RWPE2 (cell line): ENCODE measurements at regions not wholly inside any gene's neighbourhood (a gene's known extent, or its start where the extent isn't known, plus 50 kb on each side); places are given as distances from the start of the nearest gene placed in this dataset.

ENCODE experiments used
- ATAC-seq: fragments of 200-7000 bp; cut with Tn5 transposase; 3 replicates; pipeline ENCODE4 v1.9.1; 2021; ENCODE audit warnings: low read depth
- DNase-seq: peaks from one replicate; pipeline ENCODE4 v3.0.0-alpha.2; 2020; ENCODE audit warnings: low spot score
- H3K27ac ChIP-seq: fragments of 450-650 bp; 2 replicates; pipeline ENCODE4 v1.5.1; 2017; ENCODE audit warnings: mild to moderate bottlenecking; ENCODE audit not compliant: poor library complexity, severe bottlenecking
- H3K27me3 ChIP-seq: fragments of 250-450 bp; sonication (Bioruptor Pico); 2 replicates; pipeline ENCODE4 v1.5.1; 2021; ENCODE audit warnings: mild to moderate bottlenecking, moderate library complexity; ENCODE audit not compliant: insufficient read depth, poor library complexity, severe bottlenecking
- H3K36me3 ChIP-seq: fragments of 250-450 bp; sonication (Bioruptor Pico); 2 replicates; pipeline ENCODE4 v1.5.1; 2020; ENCODE audit warnings: low read depth, mild to moderate bottlenecking, moderate library complexity
- H3K4me1 ChIP-seq: fragments of 250-450 bp; sonication (Bioruptor Pico); 2 replicates; pipeline ENCODE4 v1.5.1; 2021; ENCODE audit warnings: mild to moderate bottlenecking, moderate library complexity; ENCODE audit not compliant: insufficient read depth, poor library complexity, severe bottlenecking
- H3K4me3 ChIP-seq: fragments of 250-450 bp; sonication (Bioruptor Pico); 2 replicates; pipeline ENCODE4 v1.5.1; 2021; ENCODE audit warnings: mild to moderate bottlenecking, moderate library complexity; ENCODE audit not compliant: severe bottlenecking
- H3K9me3 ChIP-seq: fragments of 250-450 bp; sonication (Bioruptor Pico); 2 replicates; pipeline ENCODE4 v1.5.1; 2021; ENCODE audit warnings: mild to moderate bottlenecking, moderate library complexity; ENCODE audit not compliant: severe bottlenecking
- CTCF ChIP-seq: fragments of 450-650 bp; IDR thresholded peaks from one replicate; pipeline ENCODE4 v1.5.1; 2017; ENCODE audit warnings: mild to moderate bottlenecking, moderate library complexity; ENCODE audit not compliant: poor library complexity, severe bottlenecking

GRCh38 chr3:8328967-8329366, 172.7 kb upstream of the LMCD1 start:
- H3K27me3 ChIP-seq = no peaks in the 10 kb centered on the region
- ATAC-seq (no peak), DNase-seq (no peak)
- no peaks in the 10 kb centered on the region for H3K4me1 ChIP-seq
- H3K27ac ChIP-seq = no peak overlapping the region
- no peaks in the 10 kb centered on the region for H3K36me3 ChIP-seq
- no peak overlapping the region for H3K4me3 ChIP-seq
- no peak for TF ChIP-seq CTCF
- no peaks in the 10 kb centered on the region for H3K9me3 ChIP-seq

DNA sequence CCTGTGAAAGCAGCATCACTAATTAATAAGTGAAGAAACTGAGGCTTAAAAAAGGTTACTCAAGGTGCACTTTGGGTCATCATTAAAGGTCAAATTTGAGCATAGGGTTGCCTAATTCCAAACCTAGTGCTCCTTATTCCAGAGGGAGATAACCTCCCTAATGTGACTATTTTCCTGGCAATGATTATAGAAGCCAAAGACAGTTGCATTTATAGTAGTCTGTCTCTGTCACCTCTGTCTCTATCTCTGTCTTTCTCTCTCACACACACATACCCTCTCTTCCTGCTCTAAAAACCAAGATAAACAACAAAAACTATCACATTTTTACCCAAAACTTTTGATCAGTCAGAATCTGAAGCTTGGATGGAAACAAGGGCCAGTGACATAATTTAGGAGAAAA, 172.0 kb upstream of the LMCD1 start:
- H3K27ac ChIP-seq = no peak overlapping the region
- H3K9me3 ChIP-seq = no peaks in the 10 kb centered on the region
- no peaks in the 10 kb centered on the region for H3K27me3 ChIP-seq
- H3K4me1 ChIP-seq = no peaks in the 10 kb centered on the region
- no peaks in the 10 kb centered on the region for H3K36me3 ChIP-seq
- TF ChIP-seq CTCF = no peak
- no peak overlapping the region for H3K4me3 ChIP-seq
- no peak for ATAC-seq
- DNase-seq = no peak

GRCh38 chr3:8336456-8336855, 165.2 kb upstream of the LMCD1 start:
- H3K9me3 ChIP-seq = no peaks in the 10 kb centered on the region

DNA sequence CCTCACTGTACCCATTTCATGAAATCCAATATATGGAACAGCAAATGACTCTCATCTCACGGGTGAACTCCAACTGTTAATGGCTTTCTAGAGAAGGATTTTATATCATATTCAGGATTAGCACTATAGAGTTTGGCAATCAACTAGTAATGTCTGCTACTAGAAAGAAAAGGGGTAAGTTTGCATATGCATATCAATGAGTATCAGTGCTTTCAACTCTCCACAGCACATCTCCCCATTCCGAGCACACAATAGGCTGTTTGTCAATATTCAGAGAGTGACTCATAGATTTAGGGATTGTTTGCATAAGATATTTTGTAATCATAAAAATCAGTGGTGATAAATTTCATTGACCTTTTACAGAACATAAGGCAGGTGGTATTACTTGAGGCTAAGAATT, 163.2 kb upstream of the LMCD1 start:
- TF ChIP-seq CTCF = no peak
- no peak for ATAC-seq
- no peaks in the 10 kb centered on the region for H3K4me1 ChIP-seq
- H3K27me3 ChIP-seq = no peaks in the 10 kb centered on the region
- no peak overlapping the region for H3K27ac ChIP-seq
- no peaks in the 10 kb centered on the region for H3K36me3 ChIP-seq
- DNase-seq = no peak
- H3K9me3 ChIP-seq = no peaks in the 10 kb centered on the region
- H3K4me3 ChIP-seq = no peak overlapping the region

More at GRCh38 chr3:8336456-8336855, 165.2 kb upstream of the LMCD1 start:
- no peak overlapping the region for H3K27ac ChIP-seq
- TF ChIP-seq CTCF = no peak
- no peak for DNase-seq
- no peaks in the 10 kb centered on the region for H3K36me3 ChIP-seq
- H3K27me3 ChIP-seq = no peaks in the 10 kb centered on the region
- no peak overlapping the region for H3K4me3 ChIP-seq
- no peaks in the 10 kb centered on the region for H3K4me1 ChIP-seq
- ATAC-seq = no peak

- H3K9me3 ChIP-seq = peaks cover 10% of the 10 kb centered on the region
- DNase-seq (no peak), ATAC-seq (peak; percentile 66)
- TF ChIP-seq CTCF = no peak
- H3K27me3 ChIP-seq = no peaks in the 10 kb centered on the region
- H3K4me1 ChIP-seq = no peaks in the 10 kb centered on the region
- H3K27ac ChIP-seq = no peak overlapping the region
- H3K36me3 ChIP-seq = no peaks in the 10 kb centered on the region
- no peak overlapping the region for H3K4me3 ChIP-seq
Observed at GRCh38 chr3:8341821-8342247, 159.8 kb upstream of the LMCD1 start.
